Keratinocyte (primary cell): ENCODE measurements at regions not wholly inside any gene's neighbourhood (a gene's known extent, or its start where the extent isn't known, plus 50 kb on each side); places are given as distances from the start of the nearest gene placed in this dataset.

Experiments
- CTCF ChIP-seq, 3 experiments: IDR thresholded peaks in 1 of 3; conservative IDR thresholded peaks in 1 of 3; optimal IDR thresholded peaks in 1 of 3; 2 replicates in 2 of 3; 3 replicates in 1 of 3; pipeline versions ENCODE3 to v1.5.1; 2011; ENCODE audit warnings: low read length in 3 of 3, mild to moderate bottlenecking in 3 of 3, moderate library complexity in 2 of 3, control low read depth in 1 of 3, inconsistent platforms in 1 of 3; ENCODE audit not compliant: insufficient read depth in 2 of 3; ENCODE audit errors: extremely low read depth in 1 of 3
- EZH2 ChIP-seq: IDR thresholded peaks from one replicate; pipeline ENCODE4 v1.6.1; 2012; ENCODE audit warnings: inconsistent platforms, mild to moderate bottlenecking, low read length, moderate library complexity

DNA sequence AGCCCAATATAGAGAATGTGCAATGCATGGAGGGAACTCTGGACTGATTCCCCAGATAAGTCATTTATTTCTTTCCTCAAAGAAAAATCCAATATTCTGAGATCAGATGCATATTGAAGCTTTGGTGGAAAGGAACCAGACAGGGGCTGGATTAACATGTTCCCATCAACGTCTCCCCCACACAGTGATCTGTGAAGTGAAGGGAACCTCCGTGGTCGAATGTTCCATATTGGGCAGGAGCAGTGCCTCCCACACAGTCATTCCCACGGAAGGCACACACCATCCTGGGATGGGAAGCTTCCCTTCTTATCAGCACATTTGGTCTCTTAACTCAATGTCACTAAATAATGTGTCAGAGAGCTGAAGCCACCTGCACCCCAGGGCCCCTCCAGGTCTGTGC lies 247.1 kb downstream of the BCL11B start:
- TF ChIP-seq CTCF (optimal IDR thresholded peaks at IDR 0.05 in 1 of 3, IDR thresholded peaks at IDR 0.05 in 1 of 3, conservative IDR thresholded peaks at IDR 0.05 in 1 of 3; ENCODE audit: extremely low read depth in 1 of 3, insufficient read depth in 2 of 3, low read length in 3 of 3) (no peak), EZH2 (no peak)
